ENCODE measurements at regions not wholly inside any gene's neighbourhood (a gene's known extent, or its start where the extent isn't known, plus 50 kb on each side); places are given as distances from the start of the nearest gene placed in this dataset.
A peak's percentile ranks its signal among the peaks of the same experiment; 100 is the strongest.

GRCh38 chr11:11142430-11142829, 210.6 kb downstream of the CSNK2A3 start:
- TF ChIP-seq EP300 (IDR thresholded peaks at IDR 0.05) (no peak), POLR2AphosphoS5 (IDR thresholded peaks at IDR 0.05) (peak; percentile 11 to 12), CTCF (IDR thresholded peaks at IDR 0.05) (peak in 1 of 3 experiments; percentile 14), POLR2A (IDR thresholded peaks at IDR 0.05; ENCODE audit: low read depth) (no peak)

Measured in esophagus muscularis mucosa (tissue), 4 donors.